ENCODE measurements at regions not wholly inside any gene's neighbourhood (a gene's known extent, or its start where the extent isn't known, plus 50 kb on each side); places are given as distances from the start of the nearest gene placed in this dataset.

DNA sequence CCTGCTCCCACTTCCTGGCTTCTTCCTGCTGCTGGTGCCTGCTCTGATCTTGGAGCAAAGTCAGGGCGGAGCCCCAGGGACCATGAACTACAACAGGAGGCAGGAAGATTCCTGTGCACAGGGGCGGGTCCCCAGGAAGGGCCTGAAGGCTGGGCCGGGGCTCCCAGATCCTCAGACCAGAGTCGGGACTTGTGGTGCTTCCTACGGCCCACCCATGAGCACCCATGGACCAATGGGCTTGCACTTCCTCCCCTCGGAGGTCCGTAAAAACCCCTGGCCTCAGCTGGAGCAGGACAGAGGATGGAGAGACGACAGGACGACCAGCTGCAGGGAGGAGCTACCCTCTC is 1287.1 kb downstream of the TMEM121 start:
- no peak overlapping the region for H3K27ac ChIP-seq
- H3K36me3 ChIP-seq, result no peaks in the 10 kb centered on the region
- H3K4me1 ChIP-seq, result no peaks in the 10 kb centered on the region
- no peak for ATAC-seq
- H3K27me3 ChIP-seq, result peaks cover 0 to 10% (median 2%) of the 10 kb centered on the region in 4 donors
- H3K4me3 ChIP-seq, result no peak overlapping the region
- H3K9me3 ChIP-seq, result no peaks in the 10 kb centered on the region
- peak in 1 of 6 donors; percentile 34 for DNase-seq
- 45 to 52% methylated on average over 9 of the region's 9 CpGs for WGBS, 2 donors
- TF ChIP-seq, protein P1, sequence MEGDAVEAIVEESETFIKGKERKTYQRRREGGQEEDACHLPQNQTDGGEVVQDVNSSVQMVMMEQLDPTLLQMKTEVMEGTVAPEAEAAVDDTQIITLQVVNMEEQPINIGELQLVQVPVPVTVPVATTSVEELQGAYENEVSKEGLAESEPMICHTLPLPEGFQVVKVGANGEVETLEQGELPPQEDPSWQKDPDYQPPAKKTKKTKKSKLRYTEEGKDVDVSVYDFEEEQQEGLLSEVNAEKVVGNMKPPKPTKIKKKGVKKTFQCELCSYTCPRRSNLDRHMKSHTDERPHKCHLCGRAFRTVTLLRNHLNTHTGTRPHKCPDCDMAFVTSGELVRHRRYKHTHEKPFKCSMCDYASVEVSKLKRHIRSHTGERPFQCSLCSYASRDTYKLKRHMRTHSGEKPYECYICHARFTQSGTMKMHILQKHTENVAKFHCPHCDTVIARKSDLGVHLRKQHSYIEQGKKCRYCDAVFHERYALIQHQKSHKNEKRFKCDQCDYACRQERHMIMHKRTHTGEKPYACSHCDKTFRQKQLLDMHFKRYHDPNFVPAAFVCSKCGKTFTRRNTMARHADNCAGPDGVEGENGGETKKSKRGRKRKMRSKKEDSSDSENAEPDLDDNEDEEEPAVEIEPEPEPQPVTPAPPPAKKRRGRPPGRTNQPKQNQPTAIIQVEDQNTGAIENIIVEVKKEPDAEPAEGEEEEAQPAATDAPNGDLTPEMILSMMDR (IDR thresholded peaks at IDR 0.05), result no peak
- intact Hi-C loops (cut with DNase I), result no loop called here
- no peak for FAIRE-seq

DNA sequence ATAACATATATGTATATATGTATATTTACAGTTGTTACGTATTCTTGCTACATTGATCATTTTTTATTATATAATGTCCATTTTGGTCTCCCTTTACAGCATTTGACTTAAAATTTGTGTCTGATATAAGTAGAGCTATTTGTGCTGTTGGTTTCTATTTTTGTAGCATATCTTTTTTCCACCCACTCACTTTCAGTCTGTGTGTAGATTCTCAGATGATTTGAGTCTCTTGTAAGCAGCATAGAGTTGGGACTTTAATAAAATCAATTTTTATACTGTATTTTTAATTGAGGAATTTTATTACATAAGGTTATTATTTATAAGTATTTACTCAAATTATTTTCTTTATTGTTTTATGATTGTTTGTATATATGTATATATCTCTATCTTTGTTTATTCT is 1293.7 kb downstream of the TMEM121 start:
- intact Hi-C loops (cut with DNase I), result no loop called here
- H3K27me3 ChIP-seq, result peaks cover 0 to 10% (median 2%) of the 10 kb centered on the region in 4 donors
- DNase-seq (no peak), ATAC-seq (no peak), FAIRE-seq (no peak)
- H3K27ac ChIP-seq, result no peak overlapping the region
- H3K9me3 ChIP-seq, result no peaks in the 10 kb centered on the region
- H3K36me3 ChIP-seq, result no peaks in the 10 kb centered on the region
- TF ChIP-seq, protein P1 (IDR thresholded peaks at IDR 0.05), result no peak
- no peaks in the 10 kb centered on the region for H3K4me1 ChIP-seq
- H3K4me3 ChIP-seq, result no peak overlapping the region
- WGBS, 2 donors, result 77 to 80% methylated on average over 1 of the region's 1 CpG

DNA sequence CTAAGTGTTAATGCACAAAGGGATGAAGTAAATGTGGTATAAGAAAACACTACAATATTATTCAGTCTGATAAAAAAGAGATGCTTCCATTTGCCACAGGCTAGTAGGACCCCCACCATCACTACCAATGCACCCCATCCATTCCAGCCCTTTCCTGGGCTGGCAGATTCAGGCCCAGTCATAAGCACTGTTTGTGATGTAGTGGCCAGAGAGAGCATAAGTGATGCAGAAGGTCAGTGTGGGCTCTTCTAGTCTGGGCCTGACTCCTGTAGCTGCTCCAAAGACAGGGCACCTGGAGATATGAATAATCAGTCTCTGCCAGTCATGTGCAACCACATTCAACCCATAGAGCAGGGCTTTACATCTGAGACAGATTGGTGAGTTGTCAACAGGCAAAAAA is 1294.7 kb downstream of the TMEM121 start:
- Histone ChIP-seq H3K36me3 (no peaks in the 10 kb centered on the region), H3K9me3 (no peaks in the 10 kb centered on the region), H3K4me3 (no peak overlapping the region), H3K27ac (no peak overlapping the region), H3K4me1 (no peaks in the 10 kb centered on the region), H3K27me3 (peaks cover 0 to 4% (median 1%) of the 10 kb centered on the region in 4 donors)
- intact Hi-C loops (cut with DNase I), result no loop called here
- DNase-seq (no peak), ATAC-seq (no peak), FAIRE-seq (no peak)
- TF ChIP-seq, protein P1 (IDR thresholded peaks at IDR 0.05), result no peak

DNA sequence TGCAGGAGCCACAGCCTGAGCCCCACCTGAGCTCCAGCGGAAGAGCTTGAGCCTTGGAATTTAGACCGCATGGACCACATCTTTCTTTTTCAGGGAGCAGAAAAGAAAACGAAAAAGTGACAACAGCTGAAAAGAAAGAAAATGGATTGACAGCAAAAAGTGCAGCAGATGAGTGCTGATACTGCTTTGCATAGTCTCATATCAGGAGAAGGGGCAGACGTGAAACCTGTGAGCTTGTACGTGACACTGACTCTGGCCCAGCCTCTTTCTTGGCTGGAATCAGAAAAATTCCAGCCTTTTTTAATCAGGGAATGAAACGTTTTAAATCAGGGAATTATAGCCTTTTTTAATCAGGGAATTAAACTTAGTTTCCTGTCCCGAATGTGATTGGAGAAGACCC is 1296.5 kb downstream of the TMEM121 start:
- no peaks in the 10 kb centered on the region for H3K4me1 ChIP-seq
- 57 to 60% methylated on average over 7 of the region's 7 CpGs for WGBS, 2 donors
- DNase-seq (no peak), FAIRE-seq (no peak), ATAC-seq (no peak)
- H3K27me3 ChIP-seq, result no peaks in the 10 kb centered on the region
- no peak overlapping the region for H3K27ac ChIP-seq
- H3K36me3 ChIP-seq, result no peaks in the 10 kb centered on the region
- intact Hi-C loops (cut with DNase I), result no loop called here
- no peak overlapping the region for H3K4me3 ChIP-seq
- TF ChIP-seq, protein P1 (IDR thresholded peaks at IDR 0.05), result no peak
- H3K9me3 ChIP-seq, result no peaks in the 10 kb centered on the region

DNA sequence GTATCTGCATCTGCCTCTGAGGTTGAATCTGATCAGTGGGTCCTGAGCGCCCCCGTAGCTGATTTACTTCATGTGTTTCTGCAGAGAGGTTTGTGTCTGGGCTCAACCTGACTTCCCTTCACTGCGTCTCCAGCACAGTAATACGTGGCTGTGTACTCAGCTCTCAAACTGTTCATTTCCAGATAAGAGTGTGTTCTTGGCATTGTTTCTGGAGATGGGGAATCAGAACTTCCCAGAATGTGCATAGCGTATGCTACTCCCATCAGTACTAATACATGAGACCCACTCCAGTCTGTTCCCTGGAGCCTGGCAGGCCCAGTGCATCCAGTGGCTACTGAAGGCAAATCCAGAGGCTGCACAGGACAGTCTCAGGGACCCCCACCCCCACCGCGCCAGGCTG is 1297.2 kb downstream of the TMEM121 start:
- intact Hi-C loops (cut with DNase I), result no loop called here
- H3K36me3 ChIP-seq, result no peaks in the 10 kb centered on the region
- TF ChIP-seq, protein P1 (IDR thresholded peaks at IDR 0.05), result no peak
- no peaks in the 10 kb centered on the region for H3K4me1 ChIP-seq
- H3K4me3 ChIP-seq, result no peak overlapping the region
- no peak for FAIRE-seq
- H3K9me3 ChIP-seq, result no peaks in the 10 kb centered on the region
- no peak for DNase-seq
- ATAC-seq, result no peak
- WGBS, 2 donors, result 56 to 65% methylated on average over 7 of the region's 7 CpGs
- no peaks in the 10 kb centered on the region for H3K27me3 ChIP-seq
- H3K27ac ChIP-seq, result no peak overlapping the region
